ENCODE measurements at regions not wholly inside any gene's neighbourhood (a gene's known extent, or its start where the extent isn't known, plus 50 kb on each side); places are given as distances from the start of the nearest gene placed in this dataset.
"Not testable (repeated sequence)": the region's sequence is repeated elsewhere in the genome, so short reads cannot be mapped to it uniquely, and the experiment has no call there.

GRCh38 chr18:78796693-78797455 lies 182.7 kb upstream of the SALL3 start:
- Histone ChIP-seq H3K9me3 (ENCODE audit: control insufficient read depth in 1 of 2, low read length in 2 of 2) (no peaks in the 10 kb centered on the region), H3K36me3 (ENCODE audit: control insufficient read depth in 1 of 2, insufficient read depth in 2 of 2, low read length in 2 of 2) (no peaks in the 10 kb centered on the region), H3K4me1 (ENCODE audit: control insufficient read depth in 1 of 2, insufficient read depth in 2 of 2, low read length in 2 of 2) (no peaks in the 10 kb centered on the region), H3K27me3 (ENCODE audit: low read depth, low read length) (no peaks in the 10 kb centered on the region), H3K27ac (ENCODE audit: low read length) (no peak overlapping the region), H3K4me3 (ENCODE audit: low read depth in 1 of 2, low read length in 2 of 2) (no peak overlapping the region)

- no peaks in the 10 kb centered on the region for H3K36me3 ChIP-seq (ENCODE audit: control insufficient read depth in 1 of 2, insufficient read depth in 2 of 2, low read length in 2 of 2)
- H3K27ac ChIP-seq (ENCODE audit: low read length): no peak overlapping the region
- H3K9me3 ChIP-seq (ENCODE audit: control insufficient read depth in 1 of 2, low read length in 2 of 2): no peaks in the 10 kb centered on the region
- no peaks in the 10 kb centered on the region for H3K27me3 ChIP-seq (ENCODE audit: low read depth, low read length)
- no peaks in the 10 kb centered on the region for H3K4me1 ChIP-seq (ENCODE audit: control insufficient read depth in 1 of 2, insufficient read depth in 2 of 2, low read length in 2 of 2)
- H3K4me3 ChIP-seq (ENCODE audit: low read depth in 1 of 2, low read length in 2 of 2): no peak overlapping the region
Measured at GRCh38 chr18:78797499-78797898, 182.1 kb upstream of the SALL3 start.

GRCh38 chr18:78798402-78799175 lies 181.0 kb upstream of the SALL3 start:
- no peak overlapping the region for H3K27ac ChIP-seq (ENCODE audit: low read length)
- no peaks in the 10 kb centered on the region for H3K36me3 ChIP-seq (ENCODE audit: control insufficient read depth in 1 of 2, insufficient read depth in 2 of 2, low read length in 2 of 2)
- H3K27me3 ChIP-seq (ENCODE audit: low read depth, low read length): no peaks in the 10 kb centered on the region

GRCh38 chr18:78799382-78800089 lies 180.1 kb upstream of the SALL3 start:
- H3K4me1 ChIP-seq (ENCODE audit: control insufficient read depth in 1 of 2, insufficient read depth in 2 of 2, low read length in 2 of 2): no peaks in the 10 kb centered on the region
- peaks cover 0 to 8% of the 10 kb centered on the region in 2 donors for H3K9me3 ChIP-seq (ENCODE audit: control insufficient read depth in 1 of 2, low read length in 2 of 2)
- H3K27me3 ChIP-seq (ENCODE audit: low read depth, low read length): no peaks in the 10 kb centered on the region
- H3K4me3 ChIP-seq (ENCODE audit: low read depth in 1 of 2, low read length in 2 of 2): no peak overlapping the region
- H3K27ac ChIP-seq (ENCODE audit: low read length): no peak overlapping the region
- no peaks in the 10 kb centered on the region for H3K36me3 ChIP-seq (ENCODE audit: control insufficient read depth in 1 of 2, insufficient read depth in 2 of 2, low read length in 2 of 2)

More at GRCh38 chr18:78798402-78799175, 181.0 kb upstream of the SALL3 start:
- Histone ChIP-seq H3K9me3 (ENCODE audit: control insufficient read depth in 1 of 2, low read length in 2 of 2) (peaks cover 0 to 8% of the 10 kb centered on the region in 2 donors), H3K4me3 (ENCODE audit: low read depth in 1 of 2, low read length in 2 of 2) (no peak overlapping the region), H3K4me1 (ENCODE audit: control insufficient read depth in 1 of 2, insufficient read depth in 2 of 2, low read length in 2 of 2) (no peaks in the 10 kb centered on the region)

GRCh38 chr18:78800102-78800851 lies 179.3 kb upstream of the SALL3 start:
- H3K36me3 ChIP-seq (ENCODE audit: control insufficient read depth in 1 of 2, insufficient read depth in 2 of 2, low read length in 2 of 2); H3K9me3 ChIP-seq (ENCODE audit: control insufficient read depth in 1 of 2, low read length in 2 of 2); H3K27ac ChIP-seq (ENCODE audit: low read length): not testable (repeated sequence)

GRCh38 chr18:78801011-78801410 lies 178.6 kb upstream of the SALL3 start:
- Histone ChIP-seq H3K4me3 (ENCODE audit: low read depth in 1 of 2, low read length in 2 of 2) (no peak overlapping the region), H3K4me1 (ENCODE audit: control insufficient read depth in 1 of 2, insufficient read depth in 2 of 2, low read length in 2 of 2) (no peaks in the 10 kb centered on the region), H3K27ac (ENCODE audit: low read length) (no peak overlapping the region), H3K36me3 (ENCODE audit: control insufficient read depth in 1 of 2, insufficient read depth in 2 of 2, low read length in 2 of 2) (no peaks in the 10 kb centered on the region), H3K9me3 (ENCODE audit: control insufficient read depth in 1 of 2, low read length in 2 of 2) (peaks cover 0 to 8% of the 10 kb centered on the region in 2 donors), H3K27me3 (ENCODE audit: low read depth, low read length) (no peaks in the 10 kb centered on the region)

More at GRCh38 chr18:78800102-78800851, 179.3 kb upstream of the SALL3 start:
- not testable (repeated sequence) for H3K4me3 ChIP-seq (ENCODE audit: low read depth in 1 of 2, low read length in 2 of 2); H3K4me1 ChIP-seq (ENCODE audit: control insufficient read depth in 1 of 2, insufficient read depth in 2 of 2, low read length in 2 of 2); H3K27me3 ChIP-seq (ENCODE audit: low read depth, low read length)

GRCh38 chr18:78803104-78803503 lies 176.5 kb upstream of the SALL3 start:
- Histone ChIP-seq H3K9me3 (ENCODE audit: control insufficient read depth in 1 of 2, low read length in 2 of 2) (peaks cover 0 to 8% of the 10 kb centered on the region in 2 donors), H3K27ac (ENCODE audit: low read length) (no peak overlapping the region), H3K36me3 (ENCODE audit: control insufficient read depth in 1 of 2, insufficient read depth in 2 of 2, low read length in 2 of 2) (no peaks in the 10 kb centered on the region), H3K4me3 (ENCODE audit: low read depth in 1 of 2, low read length in 2 of 2) (no peak overlapping the region), H3K4me1 (ENCODE audit: control insufficient read depth in 1 of 2, insufficient read depth in 2 of 2, low read length in 2 of 2) (no peaks in the 10 kb centered on the region), H3K27me3 (ENCODE audit: low read depth, low read length) (no peaks in the 10 kb centered on the region)

GRCh38 chr18:78804206-78805030 lies 175.2 kb upstream of the SALL3 start:
- no peaks in the 10 kb centered on the region for H3K36me3 ChIP-seq (ENCODE audit: control insufficient read depth in 1 of 2, insufficient read depth in 2 of 2, low read length in 2 of 2)

GRCh38 chr18:78805840-78806239 lies 173.8 kb upstream of the SALL3 start:
- Histone ChIP-seq H3K36me3 (ENCODE audit: control insufficient read depth in 1 of 2, insufficient read depth in 2 of 2, low read length in 2 of 2) (no peaks in the 10 kb centered on the region), H3K4me1 (ENCODE audit: control insufficient read depth in 1 of 2, insufficient read depth in 2 of 2, low read length in 2 of 2) (no peaks in the 10 kb centered on the region), H3K9me3 (ENCODE audit: control insufficient read depth in 1 of 2, low read length in 2 of 2) (peaks cover 0 to 8% of the 10 kb centered on the region in 2 donors), H3K27ac (ENCODE audit: low read length) (no peak overlapping the region), H3K4me3 (ENCODE audit: low read depth in 1 of 2, low read length in 2 of 2) (no peak overlapping the region), H3K27me3 (ENCODE audit: low read depth, low read length) (no peaks in the 10 kb centered on the region)

More at GRCh38 chr18:78804206-78805030, 175.2 kb upstream of the SALL3 start:
- H3K9me3 ChIP-seq (ENCODE audit: control insufficient read depth in 1 of 2, low read length in 2 of 2): peaks cover 0 to 8% of the 10 kb centered on the region in 2 donors
- no peaks in the 10 kb centered on the region for H3K27me3 ChIP-seq (ENCODE audit: low read depth, low read length)
- no peak overlapping the region for H3K27ac ChIP-seq (ENCODE audit: low read length)
- H3K4me1 ChIP-seq (ENCODE audit: control insufficient read depth in 1 of 2, insufficient read depth in 2 of 2, low read length in 2 of 2): no peaks in the 10 kb centered on the region
- no peak overlapping the region for H3K4me3 ChIP-seq (ENCODE audit: low read depth in 1 of 2, low read length in 2 of 2)

GRCh38 chr18:78807668-78808067 lies 171.9 kb upstream of the SALL3 start:
- Histone ChIP-seq H3K4me3 (ENCODE audit: low read depth in 1 of 2, low read length in 2 of 2) (no peak overlapping the region), H3K4me1 (ENCODE audit: control insufficient read depth in 1 of 2, insufficient read depth in 2 of 2, low read length in 2 of 2) (no peaks in the 10 kb centered on the region), H3K9me3 (ENCODE audit: control insufficient read depth in 1 of 2, low read length in 2 of 2) (peaks cover 0 to 8% of the 10 kb centered on the region in 2 donors), H3K27me3 (ENCODE audit: low read depth, low read length) (no peaks in the 10 kb centered on the region), H3K27ac (ENCODE audit: low read length) (no peak overlapping the region), H3K36me3 (ENCODE audit: control insufficient read depth in 1 of 2, insufficient read depth in 2 of 2, low read length in 2 of 2) (no peaks in the 10 kb centered on the region)
